ENCODE measurements at regions not wholly inside any gene's neighbourhood (a gene's known extent, or its start where the extent isn't known, plus 50 kb on each side); places are given as distances from the start of the nearest gene placed in this dataset.
"Not testable (repeated sequence)": the region's sequence is repeated elsewhere in the genome, so short reads cannot be mapped to it uniquely, and the experiment has no call there.

- Histone ChIP-seq H3K9me3 (ENCODE audit: control insufficient read depth in 2 of 3, low read length in 3 of 3) (no peaks in the 10 kb centered on the region), H3K27ac (ENCODE audit: low read depth, low read length) (no peak overlapping the region), H3K4me3 (ENCODE audit: low read length) (no peak overlapping the region), H3K27me3 (ENCODE audit: control insufficient read depth in 2 of 2, insufficient read depth in 2 of 2, low read length in 2 of 2) (no peaks in the 10 kb centered on the region), H3K36me3 (ENCODE audit: control insufficient read depth in 2 of 3, insufficient read depth in 3 of 3, low read length in 3 of 3) (no peaks in the 10 kb centered on the region), H3K4me1 (ENCODE audit: control insufficient read depth in 2 of 2, insufficient read depth in 2 of 2, low read length in 2 of 2) (no peaks in the 10 kb centered on the region)
- CTCF ChIA-PET = no interaction called here
- no peak for ATAC-seq
- intact Hi-C loops (cut with micrococcal nuclease) = no loop called here
- Mint-ChIP-seq H3K36me3 (no peaks in the 10 kb centered on the region), H3K27me3 (peaks cover 0 to 4% (median 0%) of the 10 kb centered on the region in 5 donors), H3K4me3 (no peak overlapping the region), H3K4me1 (no peaks in the 10 kb centered on the region), H3K27ac (no peak overlapping the region), H3K9me3 (peaks cover 0 to 5% (median 0%) of the 10 kb centered on the region in 11 donors)
- DNase-seq = no peak
- POLR2A ChIA-PET = no interaction called here
Measured at GRCh38 chr2:186927185-186927866, 78.4 kb upstream of the ZSWIM2 start.

GRCh38 chr2:186925514-186925913, 76.5 kb upstream of the ZSWIM2 start:
- H3K9me3 ChIP-seq (ENCODE audit: control insufficient read depth in 2 of 3, low read length in 3 of 3) = no peaks in the 10 kb centered on the region
- ChIA-PET POLR2A (no interaction called here), CTCF (no interaction called here)
- intact Hi-C loops (cut with micrococcal nuclease) = no loop called here
- H3K27me3 Mint-ChIP-seq = peaks cover 0 to 4% (median 0%) of the 10 kb centered on the region in 5 donors
- H3K27ac Mint-ChIP-seq = no peak overlapping the region
- no peaks in the 10 kb centered on the region for H3K4me1 ChIP-seq (ENCODE audit: control insufficient read depth in 2 of 2, insufficient read depth in 2 of 2, low read length in 2 of 2)
- DNase-seq (no peak), ATAC-seq (no peak)
- H3K4me3 ChIP-seq (ENCODE audit: low read length) = no peak overlapping the region
- no peak overlapping the region for H3K27ac ChIP-seq (ENCODE audit: low read depth, low read length)
- no peaks in the 10 kb centered on the region for H3K27me3 ChIP-seq (ENCODE audit: control insufficient read depth in 2 of 2, insufficient read depth in 2 of 2, low read length in 2 of 2)
- H3K9me3 Mint-ChIP-seq = peaks cover 0 to 5% (median 0%) of the 10 kb centered on the region in 11 donors
- H3K36me3 ChIP-seq (ENCODE audit: control insufficient read depth in 2 of 3, insufficient read depth in 3 of 3, low read length in 3 of 3) = no peaks in the 10 kb centered on the region
- no peak overlapping the region for H3K4me3 Mint-ChIP-seq
- H3K36me3 Mint-ChIP-seq = no peaks in the 10 kb centered on the region
- no peaks in the 10 kb centered on the region for H3K4me1 Mint-ChIP-seq

DNA sequence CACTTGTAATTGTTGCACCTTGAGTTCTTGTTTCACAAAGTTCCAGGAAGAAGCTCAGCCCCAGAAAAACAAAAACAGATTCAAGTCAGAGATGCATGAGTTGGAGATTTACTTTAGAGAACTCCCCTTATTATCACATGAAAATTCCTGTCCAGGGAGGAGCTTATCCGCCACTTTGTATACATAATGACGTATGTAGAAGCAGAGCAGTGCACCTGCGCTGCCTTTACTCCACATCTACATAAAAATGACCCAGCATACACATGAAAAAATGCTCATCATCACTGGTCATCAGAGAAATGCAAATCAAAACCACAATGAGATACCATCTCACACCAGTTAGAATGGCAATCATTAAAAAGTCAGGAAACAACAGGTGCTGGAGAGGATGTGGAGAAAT, 73.3 kb upstream of the ZSWIM2 start:
- not testable (repeated sequence) for H3K4me1 Mint-ChIP-seq, H3K4me3 Mint-ChIP-seq

DNA sequence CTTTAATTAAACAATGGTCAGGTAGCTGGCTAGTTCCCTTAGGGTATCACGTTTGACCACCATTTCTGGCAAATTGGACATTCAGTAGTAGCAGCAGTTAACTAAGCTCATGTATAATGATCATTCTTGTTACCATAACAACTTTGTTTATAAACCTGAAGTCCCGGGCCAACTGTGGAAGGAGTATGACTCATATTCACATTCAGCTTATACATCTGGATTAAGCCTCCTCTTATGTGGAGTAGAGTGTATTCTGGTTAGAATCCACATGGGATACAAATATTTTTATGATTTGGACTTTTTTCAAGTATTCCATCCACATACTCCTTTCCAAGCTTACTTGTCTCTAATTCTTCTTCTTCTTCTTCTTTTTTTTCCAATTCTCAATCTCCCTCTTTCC, 70.3 kb upstream of the ZSWIM2 start:
- no peaks in the 10 kb centered on the region for H3K4me1 Mint-ChIP-seq
- Histone ChIP-seq H3K9me3 (ENCODE audit: control insufficient read depth in 2 of 3, low read length in 3 of 3) (no peaks in the 10 kb centered on the region), H3K4me1 (ENCODE audit: control insufficient read depth in 2 of 2, insufficient read depth in 2 of 2, low read length in 2 of 2) (no peaks in the 10 kb centered on the region), H3K36me3 (ENCODE audit: control insufficient read depth in 2 of 3, insufficient read depth in 3 of 3, low read length in 3 of 3) (no peaks in the 10 kb centered on the region), H3K4me3 (ENCODE audit: low read length) (no peak overlapping the region), H3K27ac (ENCODE audit: low read depth, low read length) (no peak overlapping the region), H3K27me3 (ENCODE audit: control insufficient read depth in 2 of 2, insufficient read depth in 2 of 2, low read length in 2 of 2) (no peaks in the 10 kb centered on the region)
- DNase-seq = no peak
- H3K4me3 Mint-ChIP-seq = no peak overlapping the region
- no peaks in the 10 kb centered on the region for H3K36me3 Mint-ChIP-seq
- no peak overlapping the region for H3K27ac Mint-ChIP-seq
- ChIA-PET CTCF (no interaction called here), POLR2A (interaction anchor here (0.7 kb wide), 1 partner anchor 554 kb away, joined by 4 read pairs; no protein-coding TSS in a partner anchor)
- intact Hi-C loops (cut with micrococcal nuclease) = no loop called here
- no peaks in the 10 kb centered on the region for H3K27me3 Mint-ChIP-seq
- ATAC-seq = no peak
- H3K9me3 Mint-ChIP-seq = peaks cover 0 to 3% (median 0%) of the 10 kb centered on the region in 11 donors

More for the DNA sequence above, 73.3 kb upstream of the ZSWIM2 start:
- H3K9me3 Mint-ChIP-seq; POLR2A ChIA-PET; intact Hi-C loops (cut with micrococcal nuclease); H3K27ac ChIP-seq (ENCODE audit: low read depth, low read length); H3K27me3 ChIP-seq (ENCODE audit: control insufficient read depth in 2 of 2, insufficient read depth in 2 of 2, low read length in 2 of 2); H3K27me3 Mint-ChIP-seq; DNase-seq; H3K36me3 ChIP-seq (ENCODE audit: control insufficient read depth in 2 of 3, insufficient read depth in 3 of 3, low read length in 3 of 3); H3K4me1 ChIP-seq (ENCODE audit: control insufficient read depth in 2 of 2, insufficient read depth in 2 of 2, low read length in 2 of 2); H3K36me3 Mint-ChIP-seq; ATAC-seq; H3K27ac Mint-ChIP-seq; CTCF ChIA-PET; H3K4me3 ChIP-seq (ENCODE audit: low read length); H3K9me3 ChIP-seq (ENCODE audit: control insufficient read depth in 2 of 3, low read length in 3 of 3): not testable (repeated sequence)

DNA sequence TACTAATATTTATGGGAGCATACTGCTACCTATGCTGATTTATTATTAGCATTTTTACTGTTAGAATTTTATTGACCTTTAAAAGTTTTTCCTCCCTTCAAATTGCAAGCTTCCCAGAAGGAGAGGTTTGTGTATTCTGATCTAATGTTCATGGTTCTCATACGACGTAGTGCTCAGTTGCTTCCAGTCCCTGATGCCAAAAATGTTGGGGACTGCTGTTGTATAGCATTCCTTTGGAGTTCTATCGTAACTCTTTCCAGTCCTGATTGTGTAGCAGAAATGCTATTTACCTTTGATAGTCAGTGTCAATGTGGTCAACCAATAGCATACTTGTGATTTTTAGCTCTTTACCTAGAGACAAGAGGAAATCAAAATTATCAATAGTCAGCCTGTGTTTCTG, 69.5 kb upstream of the ZSWIM2 start:
- CTCF ChIA-PET = no interaction called here
- no peaks in the 10 kb centered on the region for H3K4me1 Mint-ChIP-seq
- no peak overlapping the region for H3K4me3 ChIP-seq (ENCODE audit: low read length)
- intact Hi-C loops (cut with micrococcal nuclease) = no loop called here
- no peak overlapping the region for H3K4me3 Mint-ChIP-seq
- H3K36me3 ChIP-seq (ENCODE audit: control insufficient read depth in 2 of 3, insufficient read depth in 3 of 3, low read length in 3 of 3) = no peaks in the 10 kb centered on the region
- H3K27me3 Mint-ChIP-seq = no peaks in the 10 kb centered on the region
- POLR2A ChIA-PET = no interaction called here
- no peaks in the 10 kb centered on the region for H3K36me3 Mint-ChIP-seq
- no peak for DNase-seq
- no peaks in the 10 kb centered on the region for H3K9me3 Mint-ChIP-seq
- H3K9me3 ChIP-seq (ENCODE audit: control insufficient read depth in 2 of 3, low read length in 3 of 3) = no peaks in the 10 kb centered on the region
- no peak for ATAC-seq
- no peaks in the 10 kb centered on the region for H3K4me1 ChIP-seq (ENCODE audit: control insufficient read depth in 2 of 2, insufficient read depth in 2 of 2, low read length in 2 of 2)
- no peak overlapping the region for H3K27ac ChIP-seq (ENCODE audit: low read depth, low read length)
- no peaks in the 10 kb centered on the region for H3K27me3 ChIP-seq (ENCODE audit: control insufficient read depth in 2 of 2, insufficient read depth in 2 of 2, low read length in 2 of 2)
- H3K27ac Mint-ChIP-seq = no peak overlapping the region

- Histone ChIP-seq H3K27ac (ENCODE audit: low read depth, low read length) (no peak overlapping the region), H3K4me3 (ENCODE audit: low read length) (no peak overlapping the region), H3K9me3 (ENCODE audit: control insufficient read depth in 2 of 3, low read length in 3 of 3) (no peaks in the 10 kb centered on the region), H3K27me3 (ENCODE audit: control insufficient read depth in 2 of 2, insufficient read depth in 2 of 2, low read length in 2 of 2) (no peaks in the 10 kb centered on the region), H3K36me3 (ENCODE audit: control insufficient read depth in 2 of 3, insufficient read depth in 3 of 3, low read length in 3 of 3) (no peaks in the 10 kb centered on the region), H3K4me1 (ENCODE audit: control insufficient read depth in 2 of 2, insufficient read depth in 2 of 2, low read length in 2 of 2) (no peaks in the 10 kb centered on the region)
- DNase-seq = no peak
- ATAC-seq = no peak
- Mint-ChIP-seq H3K27me3 (no peaks in the 10 kb centered on the region), H3K27ac (no peak overlapping the region), H3K36me3 (no peaks in the 10 kb centered on the region), H3K4me3 (no peak overlapping the region), H3K4me1 (no peaks in the 10 kb centered on the region), H3K9me3 (peaks cover 0 to 2% (median 0%) of the 10 kb centered on the region in 11 donors)
- intact Hi-C loops (cut with micrococcal nuclease) = no loop called here
- ChIA-PET POLR2A (no interaction called here), CTCF (no interaction called here)
Measured at GRCh38 chr2:186917866-186918265, 68.9 kb upstream of the ZSWIM2 start.

- no peaks in the 10 kb centered on the region for H3K4me1 ChIP-seq (ENCODE audit: control insufficient read depth in 2 of 2, insufficient read depth in 2 of 2, low read length in 2 of 2)
- no peaks in the 10 kb centered on the region for H3K27me3 ChIP-seq (ENCODE audit: control insufficient read depth in 2 of 2, insufficient read depth in 2 of 2, low read length in 2 of 2)
- Mint-ChIP-seq H3K4me3 (no peak overlapping the region), H3K27me3 (peaks cover 0 to 4% (median 0%) of the 10 kb centered on the region in 5 donors), H3K36me3 (no peaks in the 10 kb centered on the region), H3K27ac (no peak overlapping the region), H3K4me1 (no peaks in the 10 kb centered on the region), H3K9me3 (peaks cover 0 to 2% (median 0%) of the 10 kb centered on the region in 11 donors)
- H3K9me3 ChIP-seq (ENCODE audit: control insufficient read depth in 2 of 3, low read length in 3 of 3) = no peaks in the 10 kb centered on the region
- no peaks in the 10 kb centered on the region for H3K36me3 ChIP-seq (ENCODE audit: control insufficient read depth in 2 of 3, insufficient read depth in 3 of 3, low read length in 3 of 3)
- POLR2A ChIA-PET = no interaction called here
- CTCF ChIA-PET = no interaction called here
- DNase-seq (no peak), ATAC-seq (peak; percentile 59)
- no peak overlapping the region for H3K27ac ChIP-seq (ENCODE audit: low read depth, low read length)
- intact Hi-C loops (cut with micrococcal nuclease) = no loop called here
- no peak overlapping the region for H3K4me3 ChIP-seq (ENCODE audit: low read length)
Measured at GRCh38 chr2:186913870-186914269, 64.9 kb upstream of the ZSWIM2 start.
